ENCODE measurements at regions not wholly inside any gene's neighbourhood (a gene's known extent, or its start where the extent isn't known, plus 50 kb on each side); places are given as distances from the start of the nearest gene placed in this dataset.

GRCh38 chr3:193800138-193801043 is 207.4 kb downstream of the OPA1 start (continued):
- TF ChIP-seq RAD21 (IDR thresholded peaks at IDR 0.05) (no peak), MAX (IDR thresholded peaks at IDR 0.05) (no peak), RXRA (IDR thresholded peaks at IDR 0.05) (no peak), GABPA (IDR thresholded peaks at IDR 0.05 in 1 of 2, conservative IDR thresholded peaks at IDR 0.05 in 1 of 2) (no peak)

- no peaks in the 10 kb centered on the region for H3K27me3 ChIP-seq (ENCODE audit: control insufficient read depth in 4 of 4, insufficient read depth in 4 of 4, low read length in 3 of 4)
Measured at GRCh38 chr3:193801097-193801496, 208.1 kb downstream of the OPA1 start.

GRCh38 chr3:193803288-193803687 is 210.3 kb downstream of the OPA1 start:
- WGBS, result 46% methylated on average over 4 of the region's 4 CpGs
- no peak for DNase-seq (ENCODE audit: low spot score)
- H3K9me3 ChIP-seq (ENCODE audit: control insufficient read depth in 4 of 4, low read length in 3 of 4), result no peaks in the 10 kb centered on the region
- H3K27ac ChIP-seq (ENCODE audit: low read depth in 1 of 2, low read length in 2 of 2), result no peak overlapping the region
- no peaks in the 10 kb centered on the region for H3K27me3 ChIP-seq (ENCODE audit: control insufficient read depth in 4 of 4, insufficient read depth in 4 of 4, low read length in 3 of 4)
- no peak overlapping the region for H3K9ac ChIP-seq (ENCODE audit: low read depth in 1 of 2, low read length in 2 of 2)
- H3K4me1 ChIP-seq (ENCODE audit: control insufficient read depth in 4 of 4, insufficient read depth in 4 of 4, low read length in 3 of 4), result no peaks in the 10 kb centered on the region
- TF ChIP-seq RAD21 (IDR thresholded peaks at IDR 0.05) (peak in 1 of 2 donors; percentile 18), RXRA (IDR thresholded peaks at IDR 0.05) (peak in 1 of 2 donors; percentile 9), ATF3 (IDR thresholded peaks at IDR 0.05) (no peak)
- no peaks in the 10 kb centered on the region for H3K36me3 ChIP-seq (ENCODE audit: control insufficient read depth in 4 of 4, insufficient read depth in 3 of 4, low read depth in 1 of 4, low read length in 3 of 4)
- H3K4me3 ChIP-seq (ENCODE audit: low read depth in 1 of 3, low read length in 3 of 3), result no peak overlapping the region

More at GRCh38 chr3:193801097-193801496, 208.1 kb downstream of the OPA1 start:
- no peak overlapping the region for H3K9ac ChIP-seq (ENCODE audit: low read depth in 1 of 2, low read length in 2 of 2)
- H3K4me3 ChIP-seq (ENCODE audit: low read depth in 1 of 3, low read length in 3 of 3), result no peak overlapping the region
- no peak overlapping the region for H3K27ac ChIP-seq (ENCODE audit: low read depth in 1 of 2, low read length in 2 of 2)
- H3K9me3 ChIP-seq (ENCODE audit: control insufficient read depth in 4 of 4, low read length in 3 of 4), result no peaks in the 10 kb centered on the region
- no peaks in the 10 kb centered on the region for H3K36me3 ChIP-seq (ENCODE audit: control insufficient read depth in 4 of 4, insufficient read depth in 3 of 4, low read depth in 1 of 4, low read length in 3 of 4)
- H3K4me1 ChIP-seq (ENCODE audit: control insufficient read depth in 4 of 4, insufficient read depth in 4 of 4, low read length in 3 of 4), result no peaks in the 10 kb centered on the region
- no peak for TF ChIP-seq ZBTB33 (IDR thresholded peaks at IDR 0.05)
- TF ChIP-seq TAF1 (conservative IDR thresholded peaks at IDR 0.05), result no peak
- TF ChIP-seq ATF3 (IDR thresholded peaks at IDR 0.05), result no peak
- no peak for DNase-seq (ENCODE audit: low spot score)

GRCh38 chr3:193805448-193805847 is 212.4 kb downstream of the OPA1 start:
- no peak overlapping the region for H3K4me3 ChIP-seq (ENCODE audit: low read depth in 1 of 3, low read length in 3 of 3)
- DNase-seq (ENCODE audit: low spot score), result peak; percentile 78
- WGBS, result 67% methylated on average over 8 of the region's 8 CpGs

More at GRCh38 chr3:193805448-193805847, 212.4 kb downstream of the OPA1 start:
- H3K36me3 ChIP-seq (ENCODE audit: control insufficient read depth in 4 of 4, insufficient read depth in 3 of 4, low read depth in 1 of 4, low read length in 3 of 4), result no peaks in the 10 kb centered on the region
- no peaks in the 10 kb centered on the region for H3K27me3 ChIP-seq (ENCODE audit: control insufficient read depth in 4 of 4, insufficient read depth in 4 of 4, low read length in 3 of 4)
- TF ChIP-seq MAX (IDR thresholded peaks at IDR 0.05), result no peak
- TF ChIP-seq ATF3 (IDR thresholded peaks at IDR 0.05), result no peak
- no peak for TF ChIP-seq SP1 (IDR thresholded peaks at IDR 0.05)
- no peak overlapping the region for H3K27ac ChIP-seq (ENCODE audit: low read depth in 1 of 2, low read length in 2 of 2)
- no peak overlapping the region for H3K9ac ChIP-seq (ENCODE audit: low read depth in 1 of 2, low read length in 2 of 2)
- no peaks in the 10 kb centered on the region for H3K9me3 ChIP-seq (ENCODE audit: control insufficient read depth in 4 of 4, low read length in 3 of 4)
- H3K4me1 ChIP-seq (ENCODE audit: control insufficient read depth in 4 of 4, insufficient read depth in 4 of 4, low read length in 3 of 4), result no peaks in the 10 kb centered on the region

Data from liver (tissue), 7 donors.